Left colon (tissue), 2 donors: ENCODE measurements at regions not wholly inside any gene's neighbourhood (a gene's known extent, or its start where the extent isn't known, plus 50 kb on each side); places are given as distances from the start of the nearest gene placed in this dataset.
"Not testable (repeated sequence)": the region's sequence is repeated elsewhere in the genome, so short reads cannot be mapped to it uniquely, and the experiment has no call there.

Experiments used
- ATAC-seq: fragments of 200-7000 bp; cut with Tn5 transposase; one replicate; pipeline ENCODE4 v1.9.1; 2020; ENCODE audit warnings: mild to moderate bottlenecking, moderate library complexity
- DNase-seq, 2 donors: peaks; one replicate each; pipeline ENCODE4 v3.0.0-alpha.2; 2020
- intact Hi-C, 2 donors: fragments of 100-400 bp; cut with DNase I in 1 of 2; cut with micrococcal nuclease in 1 of 2; formaldehyde crosslinking; loops; one replicate each; pipeline versions ENCODE4 v1.11.2 to v1.14.0; 2022; cut with DNase I, micrococcal nuclease
- donor health status: DM: no; HTN: no; CAD: no.
- donor health status: DM: yes; HTN: yes; CAD: no.

DNA sequence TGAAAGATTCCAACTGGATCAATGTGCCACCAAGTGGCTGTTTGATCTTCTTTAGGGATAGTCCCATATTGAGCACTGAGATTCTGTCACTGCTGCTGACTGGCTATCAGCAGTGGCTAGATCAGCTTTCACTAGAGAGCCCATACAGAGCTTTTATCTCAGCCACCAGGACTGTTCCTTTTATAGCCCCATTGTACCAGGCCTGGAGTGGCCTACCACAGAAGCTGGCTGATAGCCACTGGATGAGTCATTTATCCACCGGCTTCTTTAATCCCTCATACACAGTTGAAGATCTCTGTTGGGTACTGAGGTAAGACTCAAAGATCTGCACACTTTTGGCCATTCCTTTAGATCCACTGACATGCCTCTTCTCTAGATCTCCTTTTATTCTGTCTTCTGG lies 1101.1 kb downstream of the SORCS3 start:
- intact Hi-C loops = no loop called here
- DNase-seq = peak in 1 of 2 donors; percentile 14
- ATAC-seq = peak; percentile 78

DNA sequence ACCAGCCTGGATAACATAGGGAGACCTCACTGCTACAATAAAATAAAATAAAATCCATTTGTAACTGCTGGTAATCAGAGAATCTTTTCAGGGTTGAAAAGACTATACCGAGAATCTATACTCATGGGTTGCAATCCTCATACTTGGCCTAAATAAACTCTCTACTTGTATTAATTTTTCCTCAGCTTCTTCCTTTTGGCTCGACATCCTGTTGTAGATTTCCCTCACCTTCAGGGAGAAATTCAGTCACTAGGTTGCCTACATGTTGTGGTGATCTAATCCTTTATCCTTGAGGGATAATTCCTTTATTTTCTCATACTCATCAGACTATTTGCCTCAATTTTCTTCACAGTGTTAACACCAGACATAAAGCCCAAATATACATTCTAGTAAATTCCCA lies 1093.4 kb downstream of the SORCS3 start:
- ATAC-seq (no peak), DNase-seq (no peak)
- intact Hi-C loops = no loop called here

DNA sequence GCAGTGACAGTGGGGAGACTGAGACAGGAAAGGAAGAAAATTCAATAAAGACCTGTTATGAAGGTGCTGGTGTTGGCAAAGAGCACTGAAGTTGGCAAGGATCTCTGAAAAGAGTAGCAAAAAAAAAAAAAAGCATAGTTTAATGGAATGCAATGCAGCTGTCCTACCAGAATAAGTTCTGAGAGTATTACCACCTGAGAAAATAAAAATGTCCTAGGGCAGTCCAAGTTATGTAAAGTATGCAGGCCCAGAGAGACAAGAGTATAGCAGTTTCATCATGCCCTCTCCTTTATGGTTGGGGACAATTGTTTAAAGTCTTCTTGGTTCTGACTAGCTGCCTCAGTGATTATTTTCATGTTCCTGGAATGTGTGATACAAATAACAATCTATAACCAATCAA lies 1092.8 kb downstream of the SORCS3 start:
- ATAC-seq (no peak), DNase-seq (no peak)
- intact Hi-C loops = no loop called here

DNA sequence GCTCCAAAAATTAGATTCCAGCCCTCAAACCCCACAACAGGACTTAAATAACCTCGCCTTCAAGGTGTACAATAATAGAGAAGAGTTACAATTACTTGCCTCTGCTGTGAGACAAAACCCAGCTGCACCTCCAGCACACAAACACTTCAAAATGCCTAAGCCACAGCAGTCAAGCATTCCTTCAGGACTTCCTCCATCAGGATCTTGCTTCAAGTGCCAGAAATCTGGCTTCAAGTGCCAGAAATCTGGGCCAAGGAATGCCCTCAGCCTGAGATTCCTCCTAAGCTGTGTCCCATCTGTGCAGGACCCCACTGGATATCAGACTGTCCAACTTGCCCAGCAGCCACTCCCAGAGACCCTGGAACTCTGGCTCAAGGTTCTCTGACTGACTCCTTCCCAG lies 1088.3 kb downstream of the SORCS3 start:
- DNase-seq (no peak), ATAC-seq (no peak)
- intact Hi-C loops = no loop called here

DNA sequence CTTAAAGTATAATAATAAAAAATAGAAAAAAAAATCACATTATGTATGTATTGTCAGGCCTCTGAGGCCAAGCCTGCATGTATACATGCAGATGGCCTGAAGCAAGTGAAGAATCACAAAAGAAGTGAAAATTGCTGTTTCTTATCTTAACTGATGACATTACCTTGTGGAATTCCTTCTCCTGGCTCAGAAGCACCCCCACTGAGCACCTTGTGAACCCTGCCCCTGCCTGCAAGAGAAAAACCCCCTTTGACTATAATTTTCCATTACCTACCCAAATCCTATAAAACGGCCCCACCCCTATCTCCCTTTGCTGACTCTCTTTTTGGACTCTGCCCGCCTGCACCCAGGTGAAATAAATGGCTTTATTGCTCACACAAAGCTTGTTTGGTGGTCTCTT lies 1086.5 kb downstream of the SORCS3 start:
- DNase-seq, ATAC-seq, intact Hi-C loops: not testable (repeated sequence)

DNA sequence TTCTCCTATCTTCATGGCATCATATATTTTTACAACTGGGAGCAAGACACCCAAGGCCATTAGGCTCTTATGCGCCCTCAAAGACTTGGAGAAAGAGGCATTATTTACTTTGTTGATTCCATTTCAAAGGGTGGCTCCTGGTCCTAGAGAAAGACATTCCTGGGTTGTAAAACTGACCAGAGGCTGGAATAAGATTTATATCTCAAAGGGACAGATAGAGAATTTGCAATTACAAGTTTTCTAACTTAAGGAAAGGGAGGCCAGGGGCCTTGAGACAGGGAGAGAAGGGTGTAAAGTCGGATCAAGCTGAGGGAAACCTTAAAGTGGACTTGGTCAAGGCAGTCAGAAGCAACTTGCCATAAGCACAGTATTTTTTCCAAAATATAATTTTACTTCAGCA lies 1086.0 kb downstream of the SORCS3 start:
- DNase-seq (no peak), ATAC-seq (peak; percentile 37)
- intact Hi-C loops = no loop called here

DNA sequence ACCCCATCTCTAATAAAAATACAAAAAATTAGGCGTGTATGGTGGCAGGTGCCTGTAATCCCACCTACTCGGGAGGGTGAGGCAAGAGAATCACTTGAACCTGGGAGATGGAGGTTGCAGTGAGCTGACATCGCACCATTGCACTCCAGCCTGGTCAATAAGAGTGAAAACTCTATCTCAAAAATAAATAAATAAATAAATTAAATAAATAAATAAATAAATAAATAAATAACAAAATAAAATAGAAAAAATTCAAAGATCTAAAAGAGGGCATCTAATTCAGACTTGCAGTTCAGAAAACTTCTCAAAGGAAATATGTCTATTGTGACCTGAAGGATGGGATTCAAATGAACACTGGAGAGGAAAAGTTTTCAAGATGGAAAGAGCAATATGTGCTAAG lies 1085.1 kb downstream of the SORCS3 start:
- DNase-seq (no peak), ATAC-seq (no peak)
- intact Hi-C loops = no loop called here

DNA sequence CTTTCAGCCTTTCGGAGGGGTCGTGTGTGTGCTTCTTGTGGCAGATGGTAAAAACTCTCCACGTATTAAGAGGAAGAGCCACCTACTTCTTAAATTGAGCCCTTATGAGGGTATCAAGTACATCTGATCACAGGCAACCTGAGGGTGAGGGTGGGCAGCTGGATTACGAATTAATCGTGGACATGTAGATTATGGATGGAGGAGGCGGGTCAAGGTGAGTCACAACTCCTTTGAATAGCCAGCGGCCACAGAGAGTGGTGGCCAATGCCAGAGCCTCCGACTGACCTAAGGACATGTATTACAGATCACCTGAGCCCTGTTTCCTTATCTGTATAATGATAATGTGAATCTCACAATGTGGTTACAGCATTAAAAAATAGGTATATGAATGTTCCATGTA lies 1083.9 kb downstream of the SORCS3 start:
- intact Hi-C loops = no loop called here
- ATAC-seq (no peak), DNase-seq (no peak)

DNA sequence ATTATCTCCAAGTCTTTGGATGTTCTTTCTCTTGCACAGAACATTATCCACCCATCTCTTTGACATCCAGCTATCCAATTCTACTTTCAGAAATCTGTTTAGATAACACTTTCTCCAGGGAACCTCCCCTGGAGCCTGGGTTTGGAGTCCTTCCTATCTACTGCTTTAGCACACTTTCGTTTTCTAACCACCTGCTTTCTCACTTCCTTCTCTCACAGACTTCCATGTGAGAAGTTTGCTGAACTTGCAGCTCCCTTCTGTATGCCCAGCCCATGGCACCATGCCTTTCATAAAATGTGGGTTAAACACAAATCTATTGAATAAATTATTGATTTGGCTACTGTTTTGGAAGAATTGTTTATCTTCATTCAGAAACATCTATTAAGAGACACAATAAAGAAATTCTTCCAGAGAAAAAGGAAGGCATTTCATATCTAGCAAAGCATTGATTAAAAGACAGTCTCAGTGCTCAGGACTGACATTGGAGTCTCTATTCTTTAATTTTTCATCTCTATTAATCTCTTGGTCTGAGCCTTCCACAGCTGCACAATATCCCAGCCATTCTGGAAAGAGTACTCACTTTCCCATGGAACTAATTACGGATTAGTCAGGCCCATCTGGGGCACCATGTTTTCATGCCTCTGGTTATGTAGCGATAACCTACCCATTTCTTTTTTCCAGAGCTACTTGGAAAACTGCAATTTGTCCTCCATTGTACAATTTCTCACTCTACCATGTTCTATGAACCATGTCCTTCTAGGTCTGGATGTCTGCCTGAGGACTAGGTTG lies 1077.3 kb downstream of the SORCS3 start:
- no peak for DNase-seq
- intact Hi-C loops = no loop called here
- ATAC-seq = peak; percentile 45

DNA sequence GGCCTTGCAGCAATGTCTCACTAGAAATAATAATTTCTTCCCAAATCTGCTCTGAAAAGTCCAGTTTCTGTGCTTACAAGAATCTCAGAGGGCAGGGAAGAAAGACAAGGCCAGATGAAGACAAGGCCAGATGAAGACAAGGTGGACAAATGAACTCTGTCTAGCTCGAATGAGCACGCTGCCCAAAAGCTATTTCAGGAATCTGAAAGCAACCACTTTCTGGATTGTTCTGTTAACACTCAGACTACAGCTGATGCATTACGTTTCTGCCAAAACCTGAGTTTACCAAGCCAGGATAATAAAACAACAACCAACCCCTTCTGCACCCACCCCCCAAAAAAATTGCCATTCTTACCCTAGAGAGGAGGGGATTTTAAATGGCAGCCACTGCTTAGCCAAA lies 1073.6 kb downstream of the SORCS3 start:
- ATAC-seq = no peak
- intact Hi-C loops = no loop called here

DNA sequence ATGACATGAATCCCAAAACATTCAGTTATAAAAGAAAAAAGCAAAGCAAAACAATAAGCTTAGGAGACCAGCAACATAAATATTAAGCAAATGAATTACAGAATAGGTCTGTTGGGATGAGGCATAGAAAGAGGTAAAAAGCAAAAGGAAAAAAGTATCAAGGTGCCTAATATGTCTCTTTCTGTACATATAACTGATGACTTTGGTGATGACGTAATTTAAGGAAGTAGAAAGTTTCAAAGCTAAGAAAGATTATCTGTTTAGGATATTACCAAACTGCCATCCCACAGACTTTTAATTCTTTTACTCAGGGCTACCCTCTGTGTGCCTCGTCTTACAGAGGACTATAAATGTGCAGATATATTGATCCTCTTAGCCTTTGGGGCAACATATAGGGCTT lies 1066.5 kb downstream of the SORCS3 start:
- ATAC-seq (no peak), DNase-seq (no peak)
- intact Hi-C loops = no loop called here

More for the DNA sequence above, 1073.6 kb downstream of the SORCS3 start:
- DNase-seq = no peak

DNA sequence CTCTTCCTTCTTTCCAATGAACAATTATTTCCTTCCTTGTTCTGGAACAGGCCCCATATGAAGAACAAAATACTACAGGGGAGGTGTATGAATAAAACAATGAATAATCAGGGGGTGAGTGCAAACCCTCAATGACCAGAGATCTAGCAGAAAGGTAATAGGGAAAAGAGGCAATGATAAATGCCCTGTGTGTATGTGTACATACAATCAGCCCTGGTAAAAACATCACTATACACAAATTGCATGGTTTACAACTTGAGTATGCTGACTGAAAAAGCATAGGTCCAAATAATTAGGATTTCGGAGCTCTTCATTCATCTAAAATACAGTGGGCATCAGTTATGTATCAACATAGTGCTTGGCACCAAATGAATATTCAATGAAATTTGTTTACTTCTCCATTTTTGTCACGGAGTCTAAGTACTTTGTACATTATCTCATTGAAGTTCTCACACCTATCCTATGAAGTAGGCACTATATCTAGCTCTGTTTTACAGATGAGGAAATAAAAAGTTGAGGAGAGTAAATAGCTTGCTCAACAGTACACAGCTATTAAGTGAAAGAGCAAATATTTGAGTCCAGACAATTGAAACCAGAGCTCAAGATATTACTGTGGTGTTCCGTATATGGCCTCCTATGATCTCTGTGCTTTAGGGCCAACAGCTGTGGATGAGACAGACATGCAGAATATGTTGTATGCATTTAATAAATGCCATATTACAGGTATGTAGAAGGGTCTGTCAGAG lies 1065.4 kb downstream of the SORCS3 start:
- no peak for DNase-seq
- ATAC-seq = peak; percentile 98
- intact Hi-C loops = no loop called here

DNA sequence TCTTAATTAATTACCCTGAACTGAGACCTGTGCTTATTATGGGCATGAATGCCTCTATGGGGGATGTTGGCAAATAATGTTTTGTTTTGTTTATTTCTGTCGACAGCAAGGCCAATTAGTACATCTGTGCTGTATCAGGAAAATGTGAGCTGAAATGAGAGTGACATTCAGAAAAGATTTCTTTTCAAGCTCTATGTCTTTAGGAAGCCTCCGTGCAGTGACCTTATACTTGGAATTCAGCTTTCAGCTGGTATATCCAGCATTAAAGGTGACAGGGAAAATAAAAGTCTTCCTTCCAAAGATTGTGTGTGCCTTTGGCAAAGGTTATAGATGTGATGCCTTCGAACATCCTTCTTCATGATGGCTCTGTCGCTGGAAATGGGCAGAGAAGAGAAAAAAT lies 1061.1 kb downstream of the SORCS3 start:
- DNase-seq = no peak
- intact Hi-C loops = no loop called here
- ATAC-seq = no peak

DNA sequence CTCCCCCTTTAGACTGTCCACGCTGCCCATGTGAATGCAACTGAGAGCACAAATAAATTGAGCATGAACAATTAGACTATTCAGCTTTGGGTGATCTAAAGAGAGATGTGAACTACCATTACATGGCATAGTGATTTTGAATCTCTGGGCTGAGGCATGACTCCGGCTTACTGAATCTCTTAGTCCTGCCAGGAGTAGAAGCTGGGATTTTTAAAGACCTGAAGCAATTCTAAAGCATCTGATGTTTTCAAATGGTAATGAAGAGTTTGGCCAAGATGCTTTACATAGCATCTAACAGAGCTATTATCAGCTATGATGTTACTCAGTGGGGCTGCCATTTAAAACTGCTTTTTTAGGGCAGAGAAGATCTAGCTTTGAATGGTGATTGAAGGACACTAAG lies 1059.1 kb downstream of the SORCS3 start:
- intact Hi-C loops = no loop called here
- ATAC-seq (no peak), DNase-seq (no peak)

DNA sequence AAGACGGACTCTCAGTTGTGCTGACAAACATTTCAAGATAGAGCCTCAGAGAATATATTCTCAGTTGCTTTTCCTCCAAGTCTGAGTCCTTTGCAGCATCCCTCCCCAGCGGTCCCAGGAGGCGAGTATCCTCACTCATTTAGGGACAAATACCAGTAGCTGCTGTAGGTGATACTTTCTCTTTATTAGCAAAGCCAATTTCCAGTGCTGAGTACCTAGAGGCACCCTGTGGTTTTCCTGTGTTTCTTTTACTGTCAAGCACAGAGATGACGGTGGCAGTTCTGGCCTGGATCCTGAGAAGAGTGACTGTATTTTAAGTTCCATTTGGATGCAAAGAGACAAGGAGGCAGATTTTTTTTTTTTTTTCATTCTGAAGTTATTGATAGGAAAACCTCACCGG lies 1058.4 kb downstream of the SORCS3 start:
- intact Hi-C loops = no loop called here
- DNase-seq (no peak), ATAC-seq (no peak)

DNA sequence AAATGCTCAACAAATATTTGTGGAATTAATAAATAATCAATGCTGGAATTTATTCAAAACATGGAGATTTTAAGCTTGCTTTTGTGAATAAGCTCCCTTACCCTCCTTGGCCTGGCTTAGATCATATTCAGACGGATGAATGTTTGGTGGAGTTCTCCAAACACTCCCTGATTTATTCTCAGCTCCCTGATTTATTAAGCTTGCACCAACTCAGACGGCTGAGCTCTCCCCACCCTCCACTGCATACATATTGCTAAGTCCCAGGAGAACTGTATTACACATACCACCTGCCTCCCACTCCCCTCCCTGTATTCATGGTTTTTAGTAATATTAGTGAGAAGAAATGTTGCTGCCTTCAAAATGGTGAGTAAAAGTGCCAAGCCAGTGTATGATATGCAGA lies 1057.5 kb downstream of the SORCS3 start:
- ATAC-seq = no peak
- intact Hi-C loops = no loop called here
- no peak for DNase-seq

DNA sequence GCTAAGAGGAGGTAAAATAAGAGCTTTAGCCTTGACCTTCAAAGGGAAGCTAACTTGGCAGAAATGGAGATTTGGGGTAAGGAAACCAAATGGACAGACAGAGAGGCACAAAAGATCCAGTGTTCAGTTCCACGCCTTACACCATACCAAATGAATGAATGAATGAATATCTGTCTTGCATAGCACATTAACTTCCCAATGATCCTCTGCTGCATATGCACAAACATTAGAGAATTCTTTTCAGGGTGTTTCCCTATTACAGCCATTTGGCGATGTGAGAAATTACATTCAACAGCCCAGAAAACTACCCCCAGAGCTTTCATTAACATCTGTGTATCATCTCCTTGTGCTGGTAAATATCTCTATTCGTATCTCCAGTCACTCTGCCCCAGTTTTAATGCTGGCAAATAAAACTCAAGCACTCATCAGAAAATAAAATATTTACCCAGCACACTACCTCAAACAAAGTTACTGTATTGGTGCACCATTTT lies 1056.2 kb downstream of the SORCS3 start:
- no peak for ATAC-seq
- intact Hi-C loops = no loop called here
- DNase-seq = no peak

DNA sequence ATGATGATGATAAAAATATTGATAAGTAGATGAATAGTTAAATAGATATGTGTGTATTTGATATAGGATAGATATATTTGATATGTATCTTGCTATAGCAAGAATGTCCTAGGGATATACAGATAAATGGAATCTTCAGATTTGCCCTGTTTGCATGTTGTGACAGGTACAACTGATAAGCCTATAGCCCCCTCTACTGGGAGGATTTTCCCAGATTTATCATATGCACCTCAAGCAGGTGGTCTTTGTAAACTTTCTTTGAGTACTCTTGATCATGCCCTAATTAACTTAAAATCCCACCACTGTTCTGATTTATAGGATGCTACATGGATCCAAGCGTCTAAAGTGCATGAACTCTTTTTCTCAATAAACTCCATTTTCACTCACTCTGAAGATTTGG lies 1050.7 kb downstream of the SORCS3 start:
- intact Hi-C loops = no loop called here
- DNase-seq (no peak), ATAC-seq (peak; percentile 80)

DNA sequence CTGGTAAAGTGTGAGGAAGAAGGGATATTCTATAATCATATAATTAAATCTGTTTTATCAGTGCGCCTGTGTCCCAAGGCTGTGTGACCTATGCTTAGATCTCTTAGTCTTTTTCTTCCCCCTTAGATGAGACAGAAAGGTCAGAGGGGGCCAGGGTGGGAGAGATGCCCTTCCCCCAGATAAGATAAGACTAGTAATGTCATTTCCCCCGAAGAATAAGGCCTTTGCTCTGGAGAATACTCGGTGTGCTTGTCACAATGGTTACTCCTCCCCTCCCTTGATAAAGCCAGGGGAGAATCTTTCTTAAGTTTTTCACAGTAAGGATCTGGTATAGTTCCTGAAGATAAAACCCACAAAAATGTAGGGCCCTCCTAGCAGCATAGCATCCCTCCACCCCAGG lies 1041.8 kb downstream of the SORCS3 start:
- intact Hi-C loops = no loop called here
- no peak for DNase-seq
- no peak for ATAC-seq

DNA sequence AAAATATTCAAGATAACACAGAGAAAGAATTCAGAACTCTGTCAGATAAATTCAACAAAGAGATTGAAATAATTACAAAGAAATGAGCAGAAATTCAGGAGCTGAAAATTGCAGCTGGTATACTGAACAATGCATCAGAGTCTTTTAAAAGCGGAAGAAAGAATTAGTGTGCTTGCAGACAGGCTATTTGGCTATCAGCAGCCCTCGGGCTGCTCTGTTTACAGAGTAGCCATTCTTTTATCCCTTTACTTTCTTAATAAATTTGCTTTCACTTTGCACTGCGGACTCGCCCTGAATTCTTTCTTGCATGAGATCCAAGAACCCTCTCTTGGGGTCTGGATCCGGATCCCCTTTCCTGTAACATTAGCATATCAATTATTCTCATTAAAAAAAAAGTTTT lies 1040.0 kb downstream of the SORCS3 start:
- DNase-seq = peak; percentile 21 to 26

More for the DNA sequence above, 1040.0 kb downstream of the SORCS3 start:
- intact Hi-C loops = no loop called here
- peak; percentile 96 for ATAC-seq
